GM23248 (cell line): ENCODE measurements at regions not wholly inside any gene's neighbourhood (a gene's known extent, or its start where the extent isn't known, plus 50 kb on each side); places are given as distances from the start of the nearest gene placed in this dataset.

Experiments
- DNase-seq: peaks from one replicate; pipeline ENCODE4 v3.0.0-alpha.2; 2015
- H2AFZ ChIP-seq: fragments of 200-600 bp; sonication (generic); 2 replicates; pipeline ENCODE4 v1.6.1; 2016; ENCODE audit warnings: antibody characterized with exemption
- H3F3A ChIP-seq: fragments of 200-600 bp; sonication (generic); 2 replicates; pipeline ENCODE4 v1.6.1; 2016; ENCODE audit warnings: mild to moderate bottlenecking, antibody characterized with exemption, mixed run types; ENCODE audit not compliant: insufficient read depth
- H3K27ac ChIP-seq: fragments of 200-600 bp; sonication (generic); 2 replicates; pipeline ENCODE4 v1.5.1; 2016; ENCODE audit warnings: mild to moderate bottlenecking
- H3K27me3 ChIP-seq: fragments of 200-600 bp; sonication (generic); replicated peaks from 2 replicates; pipeline ENCODE4 v1.6.1; 2016; ENCODE audit warnings: mild to moderate bottlenecking; ENCODE audit not compliant: insufficient read depth
- H3K36me3 ChIP-seq: fragments of 200-600 bp; sonication (generic); 2 replicates; pipeline ENCODE4 v1.6.1; 2016; ENCODE audit warnings: low read depth, mild to moderate bottlenecking
- H3K4me1 ChIP-seq: fragments of 200-600 bp; sonication (generic); 2 replicates; pipeline ENCODE4 v1.6.1; 2016; ENCODE audit warnings: mild to moderate bottlenecking; ENCODE audit not compliant: insufficient read depth
- H3K4me2 ChIP-seq: fragments of 200-600 bp; sonication (generic); one replicate; pipeline ENCODE4 v1.6.1; 2016; ENCODE audit warnings: mild to moderate bottlenecking; ENCODE audit not compliant: unreplicated experiment
- H3K4me3 ChIP-seq: fragments of 200-600 bp; sonication (generic); 2 replicates; pipeline ENCODE4 v1.5.1; 2016; ENCODE audit warnings: mild to moderate bottlenecking
- H3K79me2 ChIP-seq: fragments of 200-600 bp; sonication (generic); 2 replicates; pipeline ENCODE4 v1.6.1; 2016; ENCODE audit warnings: mild to moderate bottlenecking; ENCODE audit not compliant: insufficient read depth
- H3K9ac ChIP-seq: fragments of 200-600 bp; sonication (generic); 2 replicates; pipeline ENCODE4 v1.6.1; 2016; ENCODE audit warnings: mild to moderate bottlenecking
- H3K9me2 ChIP-seq: fragments of 200-600 bp; sonication (generic); 2 replicates; pipeline ENCODE4 v1.6.1; 2016; ENCODE audit warnings: mixed run types, mild to moderate bottlenecking, moderate library complexity; ENCODE audit not compliant: insufficient read depth
- H3K9me3 ChIP-seq: fragments of 200-600 bp; sonication (generic); one replicate; pipeline ENCODE4 v1.6.1; 2017; ENCODE audit warnings: low read depth
- H4K20me1 ChIP-seq: fragments of 200-600 bp; sonication (generic); 2 replicates; pipeline ENCODE4 v1.6.0; 2016; ENCODE audit not compliant: insufficient read depth
- EZH2 ChIP-seq: fragments of 200-600 bp; sonication (generic); IDR thresholded peaks from 2 replicates; pipeline ENCODE4 v1.6.1; 2018; ENCODE audit warnings: antibody characterized with exemption, mild to moderate bottlenecking; ENCODE audit not compliant: insufficient read depth, poor library complexity, severe bottlenecking
- EZH2phosphoT487 ChIP-seq: fragments of 200-600 bp; sonication (generic); IDR thresholded peaks from 2 replicates; pipeline ENCODE4 v1.6.1; 2018; ENCODE audit warnings: antibody characterized with exemption, moderate library complexity, mild to moderate bottlenecking, low read depth; ENCODE audit not compliant: insufficient read depth
- WGBS, 2 experiments: methylation state at CpG; one replicate each; pipeline ENCODE4 v1.1.6; 2015 to 2017; ENCODE audit warnings: low lambda C conversion rate in 2 of 2, low coverage in 1 of 2; ENCODE audit errors: missing lambda C conversion rate in 2 of 2; 5-methylcytosine and 5-hydroxymethylcytosine counted together
- in situ Hi-C: fragments of 300-500 bp; cut with MboI; formaldehyde crosslinking; loops from 2 replicates; pipeline ENCODE4 v1.15.0; 2020

DNA sequence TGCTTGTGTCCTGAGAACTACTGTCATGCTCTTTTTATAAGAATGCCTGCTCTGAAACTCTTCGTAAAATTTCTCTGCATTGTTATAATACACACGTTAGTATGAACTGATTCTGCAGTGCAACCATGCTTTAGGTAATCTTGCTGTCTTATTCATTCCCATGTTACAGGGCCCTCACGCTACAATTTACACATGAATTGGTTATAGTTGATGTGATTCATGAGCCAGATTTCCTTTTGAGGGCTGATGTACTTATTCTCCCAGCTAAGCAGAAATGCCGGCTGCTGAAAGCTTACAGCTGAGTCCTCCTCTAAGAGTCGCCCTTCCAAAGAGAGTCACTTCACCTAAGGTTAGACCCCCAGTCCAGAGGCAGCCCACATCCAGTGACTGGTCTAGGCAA is 233.5 kb upstream of the PCSK5 start:
- in situ Hi-C loops, result no loop called here
- 40 to 51% methylated on average over 5 of the region's 5 CpGs for WGBS, 2 experiments

GRCh38 chr9:75658301-75658905 is 232.1 kb upstream of the PCSK5 start:
- no peak overlapping the region for H3K27ac ChIP-seq
- no peak overlapping the region for H3K4me3 ChIP-seq
- TF ChIP-seq EZH2phosphoT487 (no peak), EZH2 (no peak)
- WGBS, 2 experiments, result 14 to 16% methylated on average over 9 of the region's 9 CpGs
- DNase-seq, result no peak
- H2AFZ ChIP-seq, result no peak overlapping the region
- no peaks in the 10 kb centered on the region for H3K4me1 ChIP-seq
- no peaks in the 10 kb centered on the region for H3K79me2 ChIP-seq
- H4K20me1 ChIP-seq, result no peaks in the 10 kb centered on the region; the same call in 1 of the 2 replicates
- in situ Hi-C loops, result no loop called here
- H3K4me2 ChIP-seq, result no peak overlapping the region
- H3K9me3 ChIP-seq, result no peaks in the 10 kb centered on the region
- no peaks in the 10 kb centered on the region for H3K36me3 ChIP-seq
- no peaks in the 10 kb centered on the region for H3K27me3 ChIP-seq
- H3K9ac ChIP-seq, result no peak overlapping the region
- H3F3A ChIP-seq, result no peaks in the 10 kb centered on the region
- H3K9me2 ChIP-seq, result no peaks in the 10 kb centered on the region

More for the DNA sequence above, 233.5 kb upstream of the PCSK5 start:
- no peak overlapping the region for H3K4me3 ChIP-seq
- no peaks in the 10 kb centered on the region for H3K9me2 ChIP-seq
- H3K4me1 ChIP-seq, result no peaks in the 10 kb centered on the region
- H4K20me1 ChIP-seq, result no peaks in the 10 kb centered on the region
- H2AFZ ChIP-seq, result no peak overlapping the region
- no peaks in the 10 kb centered on the region for H3K9me3 ChIP-seq
- H3K9ac ChIP-seq, result no peak overlapping the region
- H3K27me3 ChIP-seq, result no peaks in the 10 kb centered on the region
- DNase-seq, result no peak
- TF ChIP-seq EZH2 (no peak), EZH2phosphoT487 (no peak)
- no peak overlapping the region for H3K4me2 ChIP-seq
- H3K36me3 ChIP-seq, result no peaks in the 10 kb centered on the region
- H3K79me2 ChIP-seq, result no peaks in the 10 kb centered on the region
- no peak overlapping the region for H3K27ac ChIP-seq
- no peaks in the 10 kb centered on the region for H3F3A ChIP-seq

- no peaks in the 10 kb centered on the region for H3K36me3 ChIP-seq
- no peak overlapping the region for H3K9ac ChIP-seq
- H3K27me3 ChIP-seq, result no peaks in the 10 kb centered on the region
- in situ Hi-C loops, result no loop called here
- H3F3A ChIP-seq, result no peaks in the 10 kb centered on the region
- no peaks in the 10 kb centered on the region for H3K9me2 ChIP-seq
- H3K4me1 ChIP-seq, result no peaks in the 10 kb centered on the region
- WGBS, 2 experiments, result 65 to 70% methylated on average over 4 of the region's 4 CpGs
- H3K79me2 ChIP-seq, result no peaks in the 10 kb centered on the region
- H2AFZ ChIP-seq, result no peak overlapping the region
- no peak overlapping the region for H3K4me2 ChIP-seq
- no peak overlapping the region for H3K27ac ChIP-seq
- H3K9me3 ChIP-seq, result no peaks in the 10 kb centered on the region
- no peak overlapping the region for H3K4me3 ChIP-seq
- no peaks in the 10 kb centered on the region; the same call in 1 of the 2 replicates for H4K20me1 ChIP-seq
- no peak for TF ChIP-seq EZH2
- TF ChIP-seq EZH2phosphoT487, result no peak
- DNase-seq, result no peak
Measured at GRCh38 chr9:75664597-75664996, 225.9 kb upstream of the PCSK5 start.

DNA sequence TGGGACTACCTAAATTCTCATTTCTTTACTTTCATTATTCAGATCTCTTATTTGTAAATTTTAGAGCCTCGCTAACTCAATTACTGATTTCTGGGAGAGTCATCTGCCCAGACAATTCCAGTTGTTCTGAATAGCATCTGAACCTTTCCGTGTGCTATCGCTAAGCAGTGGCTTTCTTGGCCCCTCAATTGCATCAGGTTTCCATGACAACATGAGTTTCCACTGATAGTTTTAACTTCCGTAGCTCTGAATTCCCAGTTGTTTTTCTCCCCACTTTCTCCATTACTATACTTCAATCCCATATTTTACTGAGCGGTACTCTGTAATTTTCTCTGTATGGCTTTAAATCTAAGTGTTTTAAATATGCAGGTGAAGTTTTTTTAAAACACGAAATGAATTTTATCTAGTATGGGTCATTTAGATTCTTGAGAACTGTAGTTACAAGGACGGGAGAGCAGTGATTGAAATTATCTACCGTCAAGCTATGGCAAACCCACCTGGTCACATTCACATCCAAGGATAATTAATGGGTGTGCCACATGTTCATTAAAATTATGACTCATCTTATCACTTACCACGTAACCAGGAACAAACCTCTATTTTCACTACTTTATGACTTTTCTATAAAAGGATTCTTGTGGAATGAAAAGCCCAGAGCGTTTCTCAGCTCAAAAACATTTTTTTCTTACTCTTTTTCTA is 223.5 kb upstream of the PCSK5 start:
- no peak overlapping the region for H3K4me2 ChIP-seq
- H3K36me3 ChIP-seq, result no peaks in the 10 kb centered on the region
- H4K20me1 ChIP-seq, result no peaks in the 10 kb centered on the region; the same call in 1 of the 2 replicates
- no peak overlapping the region for H3K4me3 ChIP-seq
- H3K4me1 ChIP-seq, result no peaks in the 10 kb centered on the region
- TF ChIP-seq EZH2phosphoT487, result no peak
- TF ChIP-seq EZH2, result no peak
- WGBS, 2 experiments, result 50 to 58% methylated on average over 10 of the region's 10 CpGs
- in situ Hi-C loops, result no loop called here
- H3K9me3 ChIP-seq, result no peaks in the 10 kb centered on the region
- no peak for DNase-seq
- no peaks in the 10 kb centered on the region for H3K27me3 ChIP-seq
- H3K27ac ChIP-seq, result no peak overlapping the region
- H3K9ac ChIP-seq, result no peak overlapping the region
- H2AFZ ChIP-seq, result no peak overlapping the region
- no peaks in the 10 kb centered on the region for H3K9me2 ChIP-seq
- no peaks in the 10 kb centered on the region for H3F3A ChIP-seq
- H3K79me2 ChIP-seq, result no peaks in the 10 kb centered on the region
